ENCODE measurements at regions not wholly inside any gene's neighbourhood (a gene's known extent, or its start where the extent isn't known, plus 50 kb on each side); places are given as distances from the start of the nearest gene placed in this dataset.

GRCh38 chr6:14630016-14630415 lies 512.4 kb downstream of the CD83 start:
- H4K20me1 ChIP-seq (ENCODE audit: insufficient read depth) = no peaks in the 10 kb centered on the region
- H3K36me3 ChIP-seq (ENCODE audit: insufficient read depth, low read length) = no peaks in the 10 kb centered on the region
- H3K9me2 ChIP-seq (ENCODE audit: insufficient read depth, low read length) = no peaks in the 10 kb centered on the region
- H3K79me2 ChIP-seq (replicated peaks; ENCODE audit: insufficient read depth, low read length) = no peaks in the 10 kb centered on the region
- H3K27ac ChIP-seq (ENCODE audit: low read length) = no peak overlapping the region
- H3K9ac ChIP-seq (ENCODE audit: low read length) = no peak overlapping the region
- H2AFZ ChIP-seq (ENCODE audit: low read depth, low read length) = no peak overlapping the region
- H3K27me3 ChIP-seq (ENCODE audit: insufficient read depth, low read depth, low read length) = no peaks in the 10 kb centered on the region
- no peak for TF ChIP-seq CTCF (IDR thresholded peaks at IDR 0.05; ENCODE audit: poor library complexity, severe bottlenecking)
- no peak for TF ChIP-seq MXI1 (conservative IDR thresholded peaks at IDR 0.05; ENCODE audit: poor library complexity, severe bottlenecking)
- TF ChIP-seq REST (IDR thresholded peaks at IDR 0.05; ENCODE audit: borderline replicate concordance) = no peak
- TF ChIP-seq TAF1 (IDR thresholded peaks at IDR 0.05; ENCODE audit: low read depth) = no peak
- no peak for TF ChIP-seq EP300 (conservative IDR thresholded peaks at IDR 0.05; ENCODE audit: poor library complexity, severe bottlenecking)
- TF ChIP-seq SMC3 (conservative IDR thresholded peaks at IDR 0.05; ENCODE audit: poor library complexity) = no peak
- TF ChIP-seq EZH2 (IDR thresholded peaks at IDR 0.05; ENCODE audit: borderline replicate concordance, insufficient read depth, low read length, poor library complexity, severe bottlenecking) = no peak
- no peak for TF ChIP-seq RAD21 (conservative IDR thresholded peaks at IDR 0.05)
- no peak for TF ChIP-seq POLR2AphosphoS5 (IDR thresholded peaks at IDR 0.05)
- no peaks in the 10 kb centered on the region for H3K9me3 ChIP-seq (ENCODE audit: low read length)
- H3K4me3 ChIP-seq (ENCODE audit: low read length) = no peak overlapping the region
- no peak overlapping the region for H3K4me2 ChIP-seq (ENCODE audit: low read length)
- no peaks in the 10 kb centered on the region for H3F3A ChIP-seq (ENCODE audit: insufficient read depth, low read length, poor library complexity, severe bottlenecking)

- no peaks in the 10 kb centered on the region for H3K36me3 ChIP-seq (ENCODE audit: insufficient read depth, low read length)
- H3K79me2 ChIP-seq (replicated peaks; ENCODE audit: insufficient read depth, low read length) = no peaks in the 10 kb centered on the region
- no peaks in the 10 kb centered on the region for H3K9me3 ChIP-seq (ENCODE audit: low read length)
- no peaks in the 10 kb centered on the region for H3F3A ChIP-seq (ENCODE audit: insufficient read depth, low read length, poor library complexity, severe bottlenecking)
- no peaks in the 10 kb centered on the region for H4K20me1 ChIP-seq (ENCODE audit: insufficient read depth)
- no peak overlapping the region for H2AFZ ChIP-seq (ENCODE audit: low read depth, low read length)
- H3K4me3 ChIP-seq (ENCODE audit: low read length) = no peak overlapping the region
- no peaks in the 10 kb centered on the region for H3K9me2 ChIP-seq (ENCODE audit: insufficient read depth, low read length)
- H3K4me2 ChIP-seq (ENCODE audit: low read length) = no peak overlapping the region
- TF ChIP-seq TAF1 (IDR thresholded peaks at IDR 0.05; ENCODE audit: low read depth) = no peak
- H3K9ac ChIP-seq (ENCODE audit: low read length) = no peak overlapping the region
- no peak overlapping the region for H3K27ac ChIP-seq (ENCODE audit: low read length)
- H3K27me3 ChIP-seq (ENCODE audit: insufficient read depth, low read depth, low read length) = no peaks in the 10 kb centered on the region
These were observed 515.9 kb downstream of the CD83 start for GRCh38 chr6:14633479-14633878.

GRCh38 chr6:14634072-14634471 lies 516.5 kb downstream of the CD83 start:
- no peak overlapping the region for H3K9ac ChIP-seq (ENCODE audit: low read length)
- no peak overlapping the region for H3K4me2 ChIP-seq (ENCODE audit: low read length)
- no peaks in the 10 kb centered on the region for H3K79me2 ChIP-seq (replicated peaks; ENCODE audit: insufficient read depth, low read length)
- H3K27me3 ChIP-seq (ENCODE audit: insufficient read depth, low read depth, low read length) = no peaks in the 10 kb centered on the region
- no peaks in the 10 kb centered on the region for H4K20me1 ChIP-seq (ENCODE audit: insufficient read depth)
- no peaks in the 10 kb centered on the region for H3K9me2 ChIP-seq (ENCODE audit: insufficient read depth, low read length)
- no peaks in the 10 kb centered on the region for H3K9me3 ChIP-seq (ENCODE audit: low read length)
- no peak overlapping the region for H2AFZ ChIP-seq (ENCODE audit: low read depth, low read length)
- H3K36me3 ChIP-seq (ENCODE audit: insufficient read depth, low read length) = no peaks in the 10 kb centered on the region
- H3K4me3 ChIP-seq (ENCODE audit: low read length) = no peak overlapping the region
- TF ChIP-seq MXI1 (conservative IDR thresholded peaks at IDR 0.05; ENCODE audit: poor library complexity, severe bottlenecking) (no peak), TAF1 (IDR thresholded peaks at IDR 0.05; ENCODE audit: low read depth) (no peak), SMC3 (conservative IDR thresholded peaks at IDR 0.05; ENCODE audit: poor library complexity) (no peak), RAD21 (conservative IDR thresholded peaks at IDR 0.05) (no peak)
- no peaks in the 10 kb centered on the region for H3F3A ChIP-seq (ENCODE audit: insufficient read depth, low read length, poor library complexity, severe bottlenecking)
- H3K27ac ChIP-seq (ENCODE audit: low read length) = no peak overlapping the region
